Panc1 (cell line): ENCODE measurements at regions not wholly inside any gene's neighbourhood (a gene's known extent, or its start where the extent isn't known, plus 50 kb on each side); places are given as distances from the start of the nearest gene placed in this dataset.

ENCODE experiments used
- ATAC-seq: fragments of 200-7000 bp; cut with Tn5 transposase; 2 replicates; pipeline ENCODE4 v1.9.1; 2020; ENCODE audit warnings: mild to moderate bottlenecking, moderate library complexity
- BruUV-seq: library from RNA; stranded (reverse); fragments of 400-500 nt; replicated peaks from 2 replicates; lab custom pipeline; 2021; lab: Mats Ljungman, UMichigan
- CTCF ChIA-PET: fragments of 300-600 bp; sonication (Branson Sonifier 250); formaldehyde crosslinking; loops from one replicate; lab custom pipeline; 2022; ENCODE audit warnings: antibody characterized with exemption; lab: Charles Lee
- POLR2A ChIA-PET: fragments of 300-600 bp; sonication (Branson Sonifier 250); formaldehyde crosslinking; loops from one replicate; lab custom pipeline; 2022; ENCODE audit warnings: antibody characterized with exemption; lab: Charles Lee
- DNase-seq: peaks from one replicate; pipeline ENCODE4 v3.0.0-alpha.2; 2010; ENCODE audit warnings: low read depth, low spot score
- H3K27ac ChIP-seq: 2 replicates; pipeline ENCODE4 v1.5.1; 2011; ENCODE audit warnings: mild to moderate bottlenecking, low read length, inconsistent platforms
- H3K27me3 ChIP-seq: fragments of 200-500 bp; sonication (Bioruptor generic); 2 replicates; pipeline ENCODE4 v1.6.0; 2014; ENCODE audit warnings: low read length, inconsistent platforms; ENCODE audit not compliant: control insufficient read depth, insufficient read depth
- H3K36me3 ChIP-seq: fragments of 200-500 bp; sonication (Bioruptor generic); 2 replicates; pipeline ENCODE4 v1.5.1; 2014; ENCODE audit warnings: inconsistent platforms, mild to moderate bottlenecking, low read length, moderate library complexity; ENCODE audit not compliant: control insufficient read depth, insufficient read depth
- H3K4me1 ChIP-seq: 2 replicates; pipeline ENCODE4 v1.5.1; 2011; ENCODE audit warnings: inconsistent platforms, mild to moderate bottlenecking, low read length, moderate library complexity; ENCODE audit not compliant: control insufficient read depth, insufficient read depth
- H3K4me3 ChIP-seq, 2 experiments: 2 replicates each; pipeline ENCODE4 v1.5.1; 2011 to 2012; ENCODE audit warnings: low read depth in 2 of 2, low read length in 2 of 2, mild to moderate bottlenecking in 2 of 2, inconsistent platforms in 1 of 2, moderate library complexity in 1 of 2
- H3K9me3 ChIP-seq: fragments of 200-500 bp; sonication (Bioruptor generic); 2 replicates; pipeline ENCODE4 v1.5.1; 2014; ENCODE audit warnings: low read depth, mild to moderate bottlenecking, inconsistent platforms, low read length, moderate library complexity; ENCODE audit not compliant: control insufficient read depth, insufficient read depth
- CTCF ChIP-seq: fragments of 450-650 bp; IDR thresholded peaks from 2 replicates; pipeline ENCODE4 v1.5.1; 2017; ENCODE audit warnings: mild to moderate bottlenecking
- POLR2AphosphoS5 ChIP-seq: IDR thresholded peaks from 2 replicates; pipeline ENCODE4 v1.6.1; 2012; ENCODE audit warnings: mild to moderate bottlenecking, low read depth, low read length, moderate library complexity
- REST ChIP-seq, 2 experiments: IDR thresholded peaks; 2 replicates each; pipeline ENCODE4 v1.6.1; 2011 to 2012; ENCODE audit warnings: low read depth in 2 of 2, control low read depth in 1 of 2, low read length in 1 of 2, mild to moderate bottlenecking in 1 of 2, moderate library complexity in 1 of 2; ENCODE audit not compliant: insufficient read depth in 1 of 2
- SIN3A ChIP-seq: IDR thresholded peaks from 2 replicates; pipeline ENCODE4 v1.6.1; 2012; ENCODE audit warnings: low read depth, mild to moderate bottlenecking, low read length, moderate library complexity, borderline replicate concordance; ENCODE audit not compliant: insufficient read depth
- TCF7L2 ChIP-seq: IDR thresholded peaks from 2 replicates; pipeline ENCODE4 v1.6.1; 2011; ENCODE audit warnings: mild to moderate bottlenecking, low read depth, low read length, inconsistent platforms
- in situ Hi-C: cut with HindIII; loops from 2 replicates; pipeline ENCODE4 v1.10.0; 2016; ENCODE audit warnings: low sequenced_read_pairs, low pct_unique_long_range_greater_than_20kb
- intact Hi-C: fragments of 100-400 bp; cut with micrococcal nuclease; formaldehyde crosslinking; loops from one replicate; pipeline ENCODE4 v1.10.0; 2022; ENCODE audit not compliant: unreplicated experiment

GRCh38 chr1:63199706-63200335, 122.5 kb upstream of the FOXD3 start:
- no peaks in the 10 kb centered on the region for H3K9me3 ChIP-seq
- BruUV-seq = no TSS peak
- intact Hi-C loops = no loop called here
- no peak overlapping the region for H3K27ac ChIP-seq
- H3K27me3 ChIP-seq = peaks cover 17% of the 10 kb centered on the region
- TF ChIP-seq CTCF = no peak
- no peak for TF ChIP-seq REST (IDR thresholded peaks at IDR 0.05; ENCODE audit: insufficient read depth in 1 of 2, low read depth in 2 of 2, low read length in 1 of 2)
- no peak for TF ChIP-seq SIN3A
- TF ChIP-seq POLR2AphosphoS5 = no peak
- no peak for TF ChIP-seq TCF7L2
- DNase-seq (no peak), ATAC-seq (no peak)
- no peaks in the 10 kb centered on the region for H3K36me3 ChIP-seq
- ChIA-PET POLR2A (no interaction called here), CTCF (no interaction called here)
- in situ Hi-C loops = no loop called here
- no peak overlapping the region for H3K4me3 ChIP-seq
- no peaks in the 10 kb centered on the region for H3K4me1 ChIP-seq

GRCh38 chr1:63200676-63201075, 121.7 kb upstream of the FOXD3 start:
- no peak for DNase-seq
- in situ Hi-C loops = no loop called here
- H3K36me3 ChIP-seq = no peaks in the 10 kb centered on the region
- H3K27ac ChIP-seq = no peak overlapping the region
- no peaks in the 10 kb centered on the region for H3K4me1 ChIP-seq
- BruUV-seq = no TSS peak
- CTCF ChIA-PET = no interaction called here
- no peak for TF ChIP-seq POLR2AphosphoS5
- no peak for TF ChIP-seq REST (IDR thresholded peaks at IDR 0.05; ENCODE audit: insufficient read depth in 1 of 2, low read depth in 2 of 2, low read length in 1 of 2)
- no peak overlapping the region for H3K4me3 ChIP-seq
- peaks cover 17% of the 10 kb centered on the region for H3K27me3 ChIP-seq
- POLR2A ChIA-PET = no interaction called here
- no peaks in the 10 kb centered on the region for H3K9me3 ChIP-seq
- intact Hi-C loops = no loop called here
- ATAC-seq = no peak
